ENCODE measurements at regions not wholly inside any gene's neighbourhood (a gene's known extent, or its start where the extent isn't known, plus 50 kb on each side); places are given as distances from the start of the nearest gene placed in this dataset.
A peak's percentile ranks its signal among the peaks of the same experiment; 100 is the strongest.
"Not testable (repeated sequence)": the region's sequence is repeated elsewhere in the genome, so short reads cannot be mapped to it uniquely, and the experiment has no call there.

DNA sequence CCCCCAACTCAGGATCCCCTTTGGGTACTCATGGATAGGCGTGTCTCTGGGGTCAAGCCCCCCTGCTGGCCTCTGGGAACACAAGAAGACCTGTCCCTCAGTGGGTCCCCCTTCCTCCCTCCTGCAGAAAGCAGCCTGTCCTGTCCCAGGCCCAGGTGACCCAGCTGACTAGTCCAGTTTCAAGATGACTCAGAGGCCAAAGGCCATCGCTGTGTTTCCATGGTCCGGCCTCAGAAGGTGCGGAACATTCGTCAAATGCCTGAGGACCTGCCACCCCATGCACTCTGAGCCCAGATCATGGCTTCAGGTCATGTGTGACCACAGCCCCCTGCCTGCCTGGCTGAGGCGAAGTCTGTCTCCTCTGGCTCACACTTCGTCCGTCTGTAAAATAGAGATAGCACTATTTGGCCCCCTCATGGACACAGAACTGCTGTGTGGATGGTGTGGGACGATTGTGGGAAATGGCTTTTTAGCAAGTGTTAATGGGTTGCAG is 71.4 kb upstream of the SPDYE9 start:
- ATAC-seq = peak; percentile 78
- DNase-seq (ENCODE audit: extremely low read depth in 1 of 4, low spot score in 3 of 4); H4K20me1 ChIP-seq (replicated peaks; ENCODE audit: control insufficient read depth, insufficient read depth, low read length); H3K27me3 ChIP-seq (ENCODE audit: control insufficient read depth in 2 of 2, insufficient read depth in 2 of 2, low read length in 2 of 2); H3K9me1 ChIP-seq (ENCODE audit: control insufficient read depth, insufficient read depth, low read length); H3K9ac ChIP-seq (ENCODE audit: insufficient read depth in 1 of 2, low read depth in 2 of 2, low read length in 2 of 2); POLR2A ChIA-PET; H3K4me2 ChIP-seq (ENCODE audit: insufficient read depth, low read length); FAIRE-seq; H3K79me2 ChIP-seq (ENCODE audit: control insufficient read depth, insufficient read depth, low read length); intact Hi-C loops (cut with micrococcal nuclease); H3K36me3 ChIP-seq (ENCODE audit: control insufficient read depth, insufficient read depth, low read length); H3K27ac ChIP-seq (ENCODE audit: extremely low read depth, low read depth, low read length); H3K4me1 ChIP-seq (replicated peaks in 1 of 2; ENCODE audit: control insufficient read depth in 2 of 2, insufficient read depth in 2 of 2, low read length in 2 of 2); H2AFZ ChIP-seq (ENCODE audit: low read depth, low read length); BruUV-seq (replicated peaks); in situ Hi-C loops (cut with MboI); CTCF ChIA-PET (ENCODE audit: low intra/inter-chr PET ratio); H3K4me3 ChIP-seq; H3K9me3 ChIP-seq (replicated peaks; ENCODE audit: control insufficient read depth, insufficient read depth, low read depth, low read length): not testable (repeated sequence)
- no CpG with 5 or more reads among the region's 9 CpGs for WGBS (ENCODE audit: insufficient coverage, low coverage, missing lambda C conversion rate)

DNA sequence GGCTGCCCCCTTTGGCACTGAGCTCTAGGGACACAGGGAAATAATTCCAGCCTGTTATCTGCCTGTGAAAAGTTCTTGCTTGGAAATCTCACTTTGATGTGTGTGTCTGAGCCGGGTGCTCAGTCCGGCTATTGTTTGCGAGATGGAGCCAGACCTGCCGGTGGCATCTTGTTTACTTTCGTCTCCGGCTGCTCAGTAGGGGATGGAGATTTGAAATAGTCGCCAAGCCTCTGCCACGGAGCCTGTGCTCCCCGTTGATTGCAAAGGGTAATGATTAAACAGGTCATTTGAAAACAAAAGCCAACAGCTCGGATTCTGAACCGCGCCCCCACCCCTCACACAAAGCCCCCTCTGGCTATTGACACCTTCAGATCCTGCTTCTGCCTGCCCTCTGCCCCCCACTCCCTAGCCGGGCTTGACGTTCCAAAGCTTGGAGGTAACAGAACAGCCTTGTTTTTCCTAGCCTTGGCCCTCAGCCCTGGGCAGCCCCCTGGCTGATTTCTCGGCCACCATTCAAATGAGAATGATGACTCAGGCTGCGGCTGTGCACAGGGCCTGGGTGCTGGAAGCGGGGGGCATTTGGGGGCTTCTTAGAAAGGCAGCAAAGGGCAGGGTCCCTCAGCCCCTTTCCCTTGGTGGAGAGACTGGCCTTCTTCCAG is 70.8 kb upstream of the SPDYE9 start:
- H3K4me3 ChIP-seq; BruUV-seq (replicated peaks); H3K27me3 ChIP-seq (ENCODE audit: control insufficient read depth in 2 of 2, insufficient read depth in 2 of 2, low read length in 2 of 2); POLR2A ChIA-PET; FAIRE-seq; intact Hi-C loops (cut with micrococcal nuclease); H3K9me3 ChIP-seq (replicated peaks; ENCODE audit: control insufficient read depth, insufficient read depth, low read depth, low read length); H3K9me1 ChIP-seq (ENCODE audit: control insufficient read depth, insufficient read depth, low read length); H3K27ac ChIP-seq (ENCODE audit: extremely low read depth, low read depth, low read length); H4K20me1 ChIP-seq (replicated peaks; ENCODE audit: control insufficient read depth, insufficient read depth, low read length); H3K9ac ChIP-seq (ENCODE audit: insufficient read depth in 1 of 2, low read depth in 2 of 2, low read length in 2 of 2); H3K79me2 ChIP-seq (ENCODE audit: control insufficient read depth, insufficient read depth, low read length); H3K4me2 ChIP-seq (ENCODE audit: insufficient read depth, low read length); ATAC-seq; H3K4me1 ChIP-seq (replicated peaks in 1 of 2; ENCODE audit: control insufficient read depth in 2 of 2, insufficient read depth in 2 of 2, low read length in 2 of 2); CTCF ChIA-PET (ENCODE audit: low intra/inter-chr PET ratio); in situ Hi-C loops (cut with MboI); H3K36me3 ChIP-seq (ENCODE audit: control insufficient read depth, insufficient read depth, low read length); DNase-seq (ENCODE audit: extremely low read depth in 1 of 4, low spot score in 3 of 4); H2AFZ ChIP-seq (ENCODE audit: low read depth, low read length): not testable (repeated sequence)
- 34% methylated on average over 11 of the region's 17 CpGs for WGBS (ENCODE audit: insufficient coverage, low coverage, missing lambda C conversion rate)
